ENCODE measurements at regions not wholly inside any gene's neighbourhood (a gene's known extent, or its start where the extent isn't known, plus 50 kb on each side); places are given as distances from the start of the nearest gene placed in this dataset.
A peak's percentile ranks its signal among the peaks of the same experiment; 100 is the strongest.

GRCh38 chr12:119938049-119938667, 50.9 kb upstream of the BICDL1 start (continued):
- peak; percentile 60 to 83 for TF ChIP-seq RAD21 (CRISPR knock-in tag; conservative IDR thresholded peaks at IDR 0.05 in 1 of 2, IDR thresholded peaks at IDR 0.05 in 1 of 2)
- TF ChIP-seq, protein P1, sequence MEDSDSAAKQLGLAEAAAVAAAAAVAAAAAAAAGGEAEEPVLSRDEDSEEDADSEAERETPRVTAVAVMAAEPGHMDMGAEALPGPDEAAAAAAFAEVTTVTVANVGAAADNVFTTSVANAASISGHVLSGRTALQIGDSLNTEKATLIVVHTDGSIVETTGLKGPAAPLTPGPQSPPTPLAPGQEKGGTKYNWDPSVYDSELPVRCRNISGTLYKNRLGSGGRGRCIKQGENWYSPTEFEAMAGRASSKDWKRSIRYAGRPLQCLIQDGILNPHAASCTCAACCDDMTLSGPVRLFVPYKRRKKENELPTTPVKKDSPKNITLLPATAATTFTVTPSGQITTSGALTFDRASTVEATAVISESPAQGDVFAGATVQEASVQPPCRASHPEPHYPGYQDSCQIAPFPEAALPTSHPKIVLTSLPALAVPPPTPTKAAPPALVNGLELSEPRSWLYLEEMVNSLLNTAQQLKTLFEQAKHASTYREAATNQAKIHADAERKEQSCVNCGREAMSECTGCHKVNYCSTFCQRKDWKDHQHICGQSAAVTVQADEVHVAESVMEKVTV (CRISPR knock-in tag; IDR thresholded peaks at IDR 0.05), result 0 out of 2 replicates have a peak, but pooled peaks have one; percentile 40
- no peak for TF ChIP-seq ZNF184 (CRISPR knock-in tag; IDR thresholded peaks at IDR 0.05)
- TF ChIP-seq SMC3 (conservative IDR thresholded peaks at IDR 0.05; ENCODE audit: insufficient read depth, low read depth, low read length), result peak; percentile 74; the same call in 1 of the 2 replicates

All from K562 (cell line).